Nephron progenitor cell (in vitro differentiated cells): ENCODE measurements at regions not wholly inside any gene's neighbourhood (a gene's known extent, or its start where the extent isn't known, plus 50 kb on each side); places are given as distances from the start of the nearest gene placed in this dataset.

Source experiments
- DNase-seq: peaks from one replicate; pipeline ENCODE4 v3.0.0; 2021
- H3K27ac Mint-ChIP-seq: 2 replicates; pipeline ENCODE4 v1.8.0; 2021; ENCODE audit warnings: mild to moderate bottlenecking, moderate library complexity, mixed read lengths
- H3K27me3 Mint-ChIP-seq: 2 replicates; pipeline ENCODE4 v1.8.0; 2021; ENCODE audit warnings: mild to moderate bottlenecking, low read depth, mixed read lengths; ENCODE audit not compliant: poor library complexity
- H3K36me3 Mint-ChIP-seq: 2 replicates; pipeline ENCODE4 v1.8.0; 2021; ENCODE audit warnings: low read depth, mixed read lengths
- H3K4me1 Mint-ChIP-seq: 2 replicates; pipeline ENCODE4 v1.8.0; 2021; ENCODE audit warnings: mixed read lengths
- H3K4me3 Mint-ChIP-seq: 2 replicates; pipeline ENCODE4 v1.8.0; 2021; ENCODE audit warnings: mild to moderate bottlenecking, moderate library complexity, mixed read lengths
- H3K9me3 Mint-ChIP-seq: 2 replicates; pipeline ENCODE4 v1.8.0; 2021; ENCODE audit warnings: mild to moderate bottlenecking, moderate library complexity, mixed read lengths
- CTCF ChIP-seq: fragments of 200-600 bp; sonication (generic); IDR thresholded peaks from 2 replicates; pipeline ENCODE4 v1.5.0; 2021; ENCODE audit warnings: antibody characterized with exemption

GRCh38 chr10:3412071-3412582 is 239.5 kb upstream of the PITRM1 start:
- TF ChIP-seq CTCF, result no peak
- no peaks in the 10 kb centered on the region for H3K36me3 Mint-ChIP-seq
- H3K9me3 Mint-ChIP-seq, result peaks cover 5% of the 10 kb centered on the region
- no peak overlapping the region for H3K27ac Mint-ChIP-seq
- H3K4me3 Mint-ChIP-seq, result no peak overlapping the region
- peaks cover 21% of the 10 kb centered on the region for H3K4me1 Mint-ChIP-seq
- no peaks in the 10 kb centered on the region for H3K27me3 Mint-ChIP-seq
- DNase-seq, result no peak

GRCh38 chr10:3411044-3411443 is 238.5 kb upstream of the PITRM1 start:
- peaks cover 5% of the 10 kb centered on the region for H3K9me3 Mint-ChIP-seq
- H3K27ac Mint-ChIP-seq, result no peak overlapping the region
- H3K36me3 Mint-ChIP-seq, result no peaks in the 10 kb centered on the region
- no peak for TF ChIP-seq CTCF
- peaks cover 21% of the 10 kb centered on the region for H3K4me1 Mint-ChIP-seq
- no peak overlapping the region for H3K4me3 Mint-ChIP-seq
- no peaks in the 10 kb centered on the region for H3K27me3 Mint-ChIP-seq
- DNase-seq, result no peak

GRCh38 chr10:3409928-3410327 is 237.3 kb upstream of the PITRM1 start:
- no peaks in the 10 kb centered on the region for H3K27me3 Mint-ChIP-seq
- H3K9me3 Mint-ChIP-seq, result peaks cover 5% of the 10 kb centered on the region
- no peak overlapping the region for H3K4me3 Mint-ChIP-seq
- H3K4me1 Mint-ChIP-seq, result peaks cover 18% of the 10 kb centered on the region
- H3K27ac Mint-ChIP-seq, result no peak overlapping the region
- no peak for TF ChIP-seq CTCF
- no peaks in the 10 kb centered on the region for H3K36me3 Mint-ChIP-seq
- no peak for DNase-seq

- Mint-ChIP-seq H3K27me3 (no peaks in the 10 kb centered on the region), H3K4me1 (peaks cover 14% of the 10 kb centered on the region), H3K4me3 (no peak overlapping the region), H3K36me3 (no peaks in the 10 kb centered on the region), H3K9me3 (peaks cover 5% of the 10 kb centered on the region), H3K27ac (no peak overlapping the region)
- no peak for TF ChIP-seq CTCF
- DNase-seq, result no peak
Observed at GRCh38 chr10:3408603-3409365, 236.2 kb upstream of the PITRM1 start.

- Mint-ChIP-seq H3K27me3 (no peaks in the 10 kb centered on the region), H3K4me1 (peaks cover 14% of the 10 kb centered on the region)
Observed at GRCh38 chr10:3407208-3407607, 234.6 kb upstream of the PITRM1 start.

More at GRCh38 chr10:3407208-3407607, 234.6 kb upstream of the PITRM1 start:
- Mint-ChIP-seq H3K36me3 (no peaks in the 10 kb centered on the region), H3K27ac (no peak overlapping the region), H3K9me3 (peaks cover 5% of the 10 kb centered on the region), H3K4me3 (no peak overlapping the region)
- no peak for TF ChIP-seq CTCF
- no peak for DNase-seq
